ENCODE measurements at regions not wholly inside any gene's neighbourhood (a gene's known extent, or its start where the extent isn't known, plus 50 kb on each side); places are given as distances from the start of the nearest gene placed in this dataset.

GRCh38 chr5:2126512-2126911 is 243.8 kb upstream of the IRX4 start:
- POLR2A ChIA-PET (ENCODE audit: partially characterized antibody): no interaction called here
- TF ChIP-seq, protein P1, sequence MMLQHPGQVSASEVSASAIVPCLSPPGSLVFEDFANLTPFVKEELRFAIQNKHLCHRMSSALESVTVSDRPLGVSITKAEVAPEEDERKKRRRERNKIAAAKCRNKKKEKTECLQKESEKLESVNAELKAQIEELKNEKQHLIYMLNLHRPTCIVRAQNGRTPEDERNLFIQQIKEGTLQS (IDR thresholded peaks at IDR 0.05; ENCODE audit: insufficient read depth, low read depth, low read length): no peak

More at GRCh38 chr5:2126512-2126911, 243.8 kb upstream of the IRX4 start:
- H3K9me3 ChIP-seq (ENCODE audit: insufficient read depth in 2 of 2, low read depth in 1 of 2, low read length in 1 of 2): no peaks in the 10 kb centered on the region
- H3K27ac ChIP-seq (ENCODE audit: low read depth, low read length): no peak overlapping the region
- no peaks in the 10 kb centered on the region for H3K23me2 ChIP-seq (ENCODE audit: low read depth, low read length)
- no peak overlapping the region for H2BK15ac ChIP-seq (ENCODE audit: low read length)
- no peak overlapping the region for H3K14ac ChIP-seq (ENCODE audit: insufficient read length)
- H3K27me3 ChIP-seq (replicated peaks in 1 of 4; ENCODE audit: control insufficient read depth in 3 of 4, extremely low read depth in 1 of 4, insufficient read depth in 3 of 4, low read length in 3 of 4): no peaks in the 10 kb centered on the region
- FAIRE-seq (no peak), DNase-seq (ENCODE audit: low read depth in 1 of 2, low spot score in 2 of 2) (no peak)
- CTCF ChIA-PET (ENCODE audit: partially characterized antibody): interaction anchor here (1.3 to 4.6 kb wide), 4 partner anchors 9 to 22 kb away, joined by 3 to 15 read pairs (median 4); no protein-coding TSS in a partner anchor
- no peak overlapping the region for H3K4me2 ChIP-seq (ENCODE audit: insufficient read depth in 1 of 2, low read depth in 2 of 2, low read length in 2 of 2)
- no peak overlapping the region for H3K18ac ChIP-seq (ENCODE audit: extremely low read depth, low read length)
- no peak overlapping the region for H4K5ac ChIP-seq (ENCODE audit: insufficient read length, low read depth, low read length)
- peaks cover 0 to 1% of the 10 kb centered on the region in 2 experiments for H4K20me1 ChIP-seq (replicated peaks in 1 of 2; ENCODE audit: control insufficient read depth in 1 of 2, insufficient read depth in 2 of 2, low read length in 2 of 2)
- no peak overlapping the region for H2BK12ac ChIP-seq (ENCODE audit: low read depth, low read length)
- no peak overlapping the region for H4K91ac ChIP-seq (replicated peaks; ENCODE audit: insufficient read length, low read length)
- H3K23ac ChIP-seq (ENCODE audit: insufficient read length): no peak overlapping the region
- H3K4me3 ChIP-seq (ENCODE audit: extremely low read depth in 1 of 4, insufficient read depth in 2 of 4, low read depth in 3 of 4, low read length in 4 of 4): no peak overlapping the region
- H2AK5ac ChIP-seq (ENCODE audit: low read depth, low read length): no peak overlapping the region
- no peaks in the 10 kb centered on the region for H3K79me2 ChIP-seq (ENCODE audit: control insufficient read depth in 1 of 2, insufficient read depth in 2 of 2, low read length in 2 of 2)
- H2BK20ac ChIP-seq (ENCODE audit: low read length): no peak overlapping the region
- H2BK120ac ChIP-seq (replicated peaks; ENCODE audit: low read depth, low read length): no peak overlapping the region
- H3K4me1 ChIP-seq (replicated peaks in 1 of 4; ENCODE audit: control insufficient read depth in 3 of 4, insufficient read depth in 4 of 4, low read length in 3 of 4): no peaks in the 10 kb centered on the region; a peak in 1 of 7 replicates
- H3K36me3 ChIP-seq (ENCODE audit: control insufficient read depth in 2 of 4, insufficient read depth in 4 of 4, low read length in 3 of 4): no peaks in the 10 kb centered on the region
- WGBS, 2 experiments (ENCODE audit: extremely low coverage in 1 of 2, insufficient coverage in 1 of 2, insufficient read length in 1 of 2, insufficient replicate concordance in 2 of 2, low coverage in 1 of 2, low lambda C conversion rate in 2 of 2, missing lambda C conversion rate in 1 of 2): 86% methylated on average over 9 of the region's 9 CpGs; no CpG with 5 or more reads in 1 of the 2 experiments
- no peak overlapping the region for H3K56ac ChIP-seq (replicated peaks; ENCODE audit: insufficient read length, low read depth, low read length)
- H3K9ac ChIP-seq (replicated peaks in 1 of 4; ENCODE audit: extremely low read depth in 1 of 4, low read depth in 3 of 4, low read length in 3 of 4): no peak overlapping the region
- no peak overlapping the region for H2AFZ ChIP-seq (ENCODE audit: low read length)
- no peak overlapping the region for H2BK5ac ChIP-seq (ENCODE audit: low read depth, low read length)
- H4K8ac ChIP-seq (ENCODE audit: extremely low read depth, insufficient read depth, low read length): no peak overlapping the region
- no peaks in the 10 kb centered on the region for H3K79me1 ChIP-seq (ENCODE audit: low read depth, low read length)
- no peak overlapping the region for H3K4ac ChIP-seq (replicated peaks; ENCODE audit: insufficient read length, low read depth, low read length)

Measured in H1 (cell line).